OCI-LY1 (cell line): ENCODE measurements at regions not wholly inside any gene's neighbourhood (a gene's known extent, or its start where the extent isn't known, plus 50 kb on each side); places are given as distances from the start of the nearest gene placed in this dataset.

Experiments used
- H2AFZ ChIP-seq: fragments of 200-600 bp; sonication (generic), shearing (Covaris generic); 2 replicates; pipeline ENCODE4 v1.6.0; 2014; ENCODE audit warnings: antibody characterized with exemption, mild to moderate bottlenecking, low read length
- H3F3A ChIP-seq: fragments of 200-600 bp; sonication (generic), shearing (Covaris generic); 2 replicates; pipeline ENCODE4 v1.6.0; 2014; ENCODE audit warnings: mild to moderate bottlenecking, antibody characterized with exemption, low read length, moderate library complexity; ENCODE audit not compliant: insufficient read depth
- H3K27ac ChIP-seq: fragments of 200-600 bp; sonication (generic); 2 replicates; pipeline ENCODE4 v1.5.1; 2014; ENCODE audit warnings: low read length, mixed run types, mild to moderate bottlenecking, low read depth; ENCODE audit not compliant: poor library complexity, severe bottlenecking
- H3K27me3 ChIP-seq: fragments of 200-600 bp; sonication (generic); 2 replicates; pipeline ENCODE4 v1.6.0; 2014; ENCODE audit warnings: antibody characterized with exemption, mild to moderate bottlenecking, low read length, moderate library complexity; ENCODE audit not compliant: insufficient read depth
- H3K36me3 ChIP-seq: fragments of 200-600 bp; sonication (generic); 2 replicates; pipeline ENCODE4 v1.6.1; 2014; ENCODE audit warnings: mild to moderate bottlenecking, antibody characterized with exemption, low read length, moderate library complexity, mixed read lengths; ENCODE audit not compliant: insufficient read depth
- H3K4me1 ChIP-seq: fragments of 200-600 bp; sonication (generic); 2 replicates; pipeline ENCODE4 v1.5.1; 2014; ENCODE audit warnings: mild to moderate bottlenecking, low read length, moderate library complexity; ENCODE audit not compliant: insufficient read depth, severe bottlenecking
- H3K4me2 ChIP-seq: fragments of 200-600 bp; sonication (generic), shearing (Covaris generic); 2 replicates; pipeline ENCODE4 v1.6.1; 2014; ENCODE audit warnings: low read length
- H3K4me3 ChIP-seq: fragments of 200-600 bp; sonication (generic); 2 replicates; pipeline ENCODE4 v1.5.1; 2014; ENCODE audit warnings: low read length, low read depth, mild to moderate bottlenecking, mixed read lengths; ENCODE audit not compliant: poor library complexity, severe bottlenecking
- H3K79me2 ChIP-seq: fragments of 200-600 bp; shearing (Covaris generic); 2 replicates; pipeline ENCODE4 v1.6.1; 2016; ENCODE audit warnings: mixed run types, low read length, mixed read lengths; ENCODE audit not compliant: insufficient read depth
- H3K9ac ChIP-seq: fragments of 200-600 bp; sonication (generic), shearing (Covaris generic); 2 replicates; pipeline ENCODE4 v1.6.1; 2014; ENCODE audit warnings: mild to moderate bottlenecking, low read length, mixed read lengths
- H3K9me2 ChIP-seq: fragments of 200-600 bp; sonication (generic), shearing (Covaris generic); 2 replicates; pipeline ENCODE4 v1.6.1; 2014; ENCODE audit warnings: low read depth, mild to moderate bottlenecking, low read length, mixed read lengths
- H3K9me3 ChIP-seq: fragments of 200-600 bp; shearing (Covaris generic); 2 replicates; pipeline ENCODE4 v1.6.1; 2014; ENCODE audit warnings: low read length, mixed read lengths
- H4K20me1 ChIP-seq: fragments of 200-600 bp; sonication (generic), shearing (Covaris generic); 2 replicates; pipeline ENCODE4 v1.6.0; 2016; ENCODE audit warnings: mild to moderate bottlenecking, low read length; ENCODE audit not compliant: insufficient read depth
- EZH2 ChIP-seq: fragments of 200-600 bp; sonication (generic), shearing (Covaris generic); IDR thresholded peaks from 2 replicates; pipeline ENCODE4 v1.8.0; 2017; ENCODE audit warnings: borderline replicate concordance, mixed run types, mild to moderate bottlenecking, antibody characterized with exemption, low read length, moderate library complexity, mixed read lengths
- TF ChIP-seq, protein P1 (sequence below): fragments of 200-600 bp; sonication (generic), shearing (Covaris generic); IDR thresholded peaks from 2 replicates; pipeline ENCODE4 v1.5.1; 2017; ENCODE audit warnings: mild to moderate bottlenecking, antibody characterized with exemption, low read length, moderate library complexity, mixed read lengths

DNA sequence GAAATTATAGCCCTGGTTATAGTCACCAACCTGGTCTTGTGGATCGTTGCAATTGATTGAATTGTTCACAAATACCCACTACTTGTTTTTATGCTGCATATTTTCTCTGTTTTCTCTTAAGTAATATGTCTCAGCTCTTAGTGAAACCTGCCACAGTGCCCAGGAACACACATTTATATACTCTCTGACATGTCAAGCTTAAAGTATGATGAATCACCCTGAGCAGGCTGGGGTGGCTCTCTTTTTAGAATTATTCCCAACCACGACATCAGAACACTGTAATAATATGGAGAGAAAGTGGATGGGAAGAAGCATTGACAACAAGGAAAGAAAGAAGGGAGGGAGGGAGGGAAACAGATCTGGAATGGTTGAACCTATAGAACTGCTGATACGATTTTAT lies 72.8 kb upstream of the ZNF608 start:
- H3K9ac ChIP-seq, result no peak overlapping the region
- no peaks in the 10 kb centered on the region for H3F3A ChIP-seq
- H3K4me1 ChIP-seq, result peaks cover 20% of the 10 kb centered on the region
- H3K4me2 ChIP-seq, result no peak overlapping the region
- H3K27me3 ChIP-seq, result no peaks in the 10 kb centered on the region
- no peaks in the 10 kb centered on the region for H4K20me1 ChIP-seq
- H3K9me3 ChIP-seq, result no peaks in the 10 kb centered on the region
- H3K27ac ChIP-seq, result no peak overlapping the region
- TF ChIP-seq EZH2, result no peak
- TF ChIP-seq, protein P1, sequence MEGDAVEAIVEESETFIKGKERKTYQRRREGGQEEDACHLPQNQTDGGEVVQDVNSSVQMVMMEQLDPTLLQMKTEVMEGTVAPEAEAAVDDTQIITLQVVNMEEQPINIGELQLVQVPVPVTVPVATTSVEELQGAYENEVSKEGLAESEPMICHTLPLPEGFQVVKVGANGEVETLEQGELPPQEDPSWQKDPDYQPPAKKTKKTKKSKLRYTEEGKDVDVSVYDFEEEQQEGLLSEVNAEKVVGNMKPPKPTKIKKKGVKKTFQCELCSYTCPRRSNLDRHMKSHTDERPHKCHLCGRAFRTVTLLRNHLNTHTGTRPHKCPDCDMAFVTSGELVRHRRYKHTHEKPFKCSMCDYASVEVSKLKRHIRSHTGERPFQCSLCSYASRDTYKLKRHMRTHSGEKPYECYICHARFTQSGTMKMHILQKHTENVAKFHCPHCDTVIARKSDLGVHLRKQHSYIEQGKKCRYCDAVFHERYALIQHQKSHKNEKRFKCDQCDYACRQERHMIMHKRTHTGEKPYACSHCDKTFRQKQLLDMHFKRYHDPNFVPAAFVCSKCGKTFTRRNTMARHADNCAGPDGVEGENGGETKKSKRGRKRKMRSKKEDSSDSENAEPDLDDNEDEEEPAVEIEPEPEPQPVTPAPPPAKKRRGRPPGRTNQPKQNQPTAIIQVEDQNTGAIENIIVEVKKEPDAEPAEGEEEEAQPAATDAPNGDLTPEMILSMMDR, result no peak
- no peaks in the 10 kb centered on the region for H3K9me2 ChIP-seq
- no peaks in the 10 kb centered on the region for H3K79me2 ChIP-seq
- no peaks in the 10 kb centered on the region for H3K36me3 ChIP-seq
- H3K4me3 ChIP-seq, result no peak overlapping the region
- no peak overlapping the region for H2AFZ ChIP-seq

DNA sequence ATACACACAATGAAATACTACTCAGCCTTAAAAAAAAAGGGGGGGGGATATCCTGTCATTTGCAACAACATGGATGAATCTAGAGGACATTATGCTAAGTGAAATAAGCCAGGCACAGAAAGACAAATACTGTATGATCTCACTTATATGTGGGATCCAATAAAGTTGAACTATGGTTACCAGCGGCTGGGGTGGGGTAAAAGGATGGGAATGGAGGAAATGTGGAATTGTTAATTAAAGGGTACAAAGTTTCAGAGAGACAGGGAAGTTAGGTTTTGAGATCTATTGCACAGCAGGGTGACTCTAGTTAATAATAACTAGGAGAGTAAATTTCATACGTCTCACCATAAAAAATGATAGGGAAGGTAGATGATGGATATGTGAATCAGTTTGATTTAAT lies 76.2 kb upstream of the ZNF608 start:
- no peak for TF ChIP-seq EZH2
- TF ChIP-seq, protein P1, result no peak
- no peak overlapping the region for H3K27ac ChIP-seq
- no peaks in the 10 kb centered on the region for H3K79me2 ChIP-seq
- no peak overlapping the region for H3K4me2 ChIP-seq
- no peaks in the 10 kb centered on the region for H3K9me3 ChIP-seq
- H3K4me3 ChIP-seq, result no peak overlapping the region
- no peaks in the 10 kb centered on the region for H3K36me3 ChIP-seq
- H3K4me1 ChIP-seq, result peaks cover 47% of the 10 kb centered on the region
- H3F3A ChIP-seq, result no peaks in the 10 kb centered on the region
- H3K9ac ChIP-seq, result no peak overlapping the region
- H2AFZ ChIP-seq, result no peak overlapping the region
- H3K27me3 ChIP-seq, result no peaks in the 10 kb centered on the region
- H4K20me1 ChIP-seq, result no peaks in the 10 kb centered on the region
- H3K9me2 ChIP-seq, result no peaks in the 10 kb centered on the region

DNA sequence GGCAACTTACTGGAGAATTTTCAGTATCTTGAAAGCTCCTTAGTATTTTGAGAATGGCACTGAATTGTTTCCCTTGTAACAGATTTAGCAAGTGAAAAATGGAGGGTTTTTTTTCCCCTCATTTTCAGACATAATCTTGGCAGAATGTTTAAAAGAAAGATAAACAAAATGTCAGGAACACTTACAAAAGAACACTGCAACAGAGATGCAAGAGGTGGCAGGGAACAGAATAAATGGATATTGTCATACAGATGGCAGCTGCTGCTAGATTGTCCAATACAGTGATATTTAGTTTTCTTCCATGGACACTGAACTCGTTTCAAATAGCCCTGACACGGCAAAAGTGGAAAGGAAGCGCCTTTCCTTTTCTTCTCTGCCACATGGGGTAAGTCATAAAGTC lies 76.9 kb upstream of the ZNF608 start:
- H3K27me3 ChIP-seq, result no peaks in the 10 kb centered on the region
- peak overlapping the region; percentile 67; the same call in 1 of the 2 replicates for H3K4me2 ChIP-seq
- no peaks in the 10 kb centered on the region for H3K79me2 ChIP-seq
- no peaks in the 10 kb centered on the region for H3K9me3 ChIP-seq
- no peaks in the 10 kb centered on the region for H3F3A ChIP-seq
- H2AFZ ChIP-seq, result peak overlapping the region; percentile 30
- no peaks in the 10 kb centered on the region for H3K9me2 ChIP-seq
- H3K4me1 ChIP-seq, result peaks cover 54% of the 10 kb centered on the region
- H4K20me1 ChIP-seq, result no peaks in the 10 kb centered on the region
- H3K36me3 ChIP-seq, result no peaks in the 10 kb centered on the region
- peak overlapping the region; percentile 66; the same call in 1 of the 2 replicates for H3K9ac ChIP-seq
- no peak for TF ChIP-seq EZH2
- TF ChIP-seq, protein P1, result no peak
- peak overlapping the region; percentile 97 for H3K27ac ChIP-seq
- no peak overlapping the region for H3K4me3 ChIP-seq
